GM18511 (cell line): ENCODE measurements at regions not wholly inside any gene's neighbourhood (a gene's known extent, or its start where the extent isn't known, plus 50 kb on each side); places are given as distances from the start of the nearest gene placed in this dataset.
"Not testable (repeated sequence)": the region's sequence is repeated elsewhere in the genome, so short reads cannot be mapped to it uniquely, and the experiment has no call there.

ENCODE experiments used
- ATAC-seq: cut with Tn5 transposase; IDR thresholded peaks from one replicate; pipeline ENCODE4 v1.9.1; 2021; ENCODE audit warnings: mild to moderate bottlenecking, moderate library complexity; ENCODE audit not compliant: unreplicated experiment

DNA sequence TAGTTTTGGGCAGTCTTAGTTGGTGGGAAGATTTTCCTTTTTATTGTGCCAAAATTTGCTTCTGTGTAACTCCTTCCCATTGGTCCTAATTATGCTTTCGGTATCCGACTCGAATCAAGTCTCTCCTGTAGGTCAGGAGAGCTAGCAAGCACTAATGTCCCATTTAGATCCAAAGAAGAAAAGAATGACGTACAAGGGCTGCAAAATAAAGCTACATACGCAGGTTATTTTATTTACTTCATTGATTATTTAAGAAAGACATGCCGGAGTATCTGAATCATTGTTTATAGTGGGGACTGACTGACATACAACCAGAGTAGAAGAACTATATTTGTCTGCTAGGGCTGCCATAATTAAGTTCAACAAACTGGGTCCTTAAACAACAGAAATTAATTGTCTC is 648.5 kb downstream of the CPS1 start:
- ATAC-seq, result no peak

- ATAC-seq, result no peak
Observed at GRCh38 chr2:211205358-211205757, 649.0 kb downstream of the CPS1 start.

- ATAC-seq, result no peak
Observed at GRCh38 chr2:211205836-211206235, 649.4 kb downstream of the CPS1 start.

GRCh38 chr2:211216221-211216620 is 659.8 kb downstream of the CPS1 start:
- ATAC-seq, result no peak

GRCh38 chr2:211219548-211219947 is 663.1 kb downstream of the CPS1 start:
- ATAC-seq, result not testable (repeated sequence)

DNA sequence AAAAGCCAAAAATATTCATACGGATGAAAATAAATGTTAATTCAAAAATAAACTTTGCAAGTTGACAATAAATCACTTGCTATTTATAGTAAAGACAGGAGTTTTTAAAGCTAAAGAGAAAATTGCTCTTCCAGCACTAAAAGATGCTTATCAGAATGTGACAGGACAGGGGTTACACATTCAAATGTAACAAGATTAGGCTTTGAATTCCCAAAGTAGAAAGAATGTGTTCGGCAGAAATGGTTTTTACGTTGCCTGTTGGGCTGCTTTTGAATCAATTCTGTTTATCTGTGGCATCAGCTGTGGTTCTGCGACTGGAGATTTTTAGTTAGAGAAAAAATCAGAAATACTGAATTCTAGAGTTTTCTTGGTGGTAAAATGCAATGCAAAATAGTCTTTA is 669.4 kb downstream of the CPS1 start:
- no peak for ATAC-seq

DNA sequence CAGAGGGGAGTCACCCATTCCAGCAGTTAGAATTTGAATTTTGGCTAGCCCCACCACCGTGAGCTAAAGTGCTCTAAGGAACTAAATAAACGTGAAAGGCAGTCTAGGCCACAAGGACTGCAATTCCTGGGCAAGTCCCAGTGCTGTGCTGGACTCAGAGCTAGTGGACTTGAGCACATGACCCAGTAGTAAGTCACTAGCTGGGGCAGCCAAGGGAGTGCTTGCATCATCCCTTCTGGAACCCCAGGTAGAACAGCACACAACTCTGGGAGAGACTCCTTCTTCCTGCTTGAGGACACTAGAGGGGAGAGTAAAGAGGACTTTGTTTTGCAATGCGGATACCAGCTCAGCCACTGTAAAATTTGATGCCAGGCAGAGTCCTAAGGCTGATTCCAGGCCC is 672.2 kb downstream of the CPS1 start:
- no peak for ATAC-seq

DNA sequence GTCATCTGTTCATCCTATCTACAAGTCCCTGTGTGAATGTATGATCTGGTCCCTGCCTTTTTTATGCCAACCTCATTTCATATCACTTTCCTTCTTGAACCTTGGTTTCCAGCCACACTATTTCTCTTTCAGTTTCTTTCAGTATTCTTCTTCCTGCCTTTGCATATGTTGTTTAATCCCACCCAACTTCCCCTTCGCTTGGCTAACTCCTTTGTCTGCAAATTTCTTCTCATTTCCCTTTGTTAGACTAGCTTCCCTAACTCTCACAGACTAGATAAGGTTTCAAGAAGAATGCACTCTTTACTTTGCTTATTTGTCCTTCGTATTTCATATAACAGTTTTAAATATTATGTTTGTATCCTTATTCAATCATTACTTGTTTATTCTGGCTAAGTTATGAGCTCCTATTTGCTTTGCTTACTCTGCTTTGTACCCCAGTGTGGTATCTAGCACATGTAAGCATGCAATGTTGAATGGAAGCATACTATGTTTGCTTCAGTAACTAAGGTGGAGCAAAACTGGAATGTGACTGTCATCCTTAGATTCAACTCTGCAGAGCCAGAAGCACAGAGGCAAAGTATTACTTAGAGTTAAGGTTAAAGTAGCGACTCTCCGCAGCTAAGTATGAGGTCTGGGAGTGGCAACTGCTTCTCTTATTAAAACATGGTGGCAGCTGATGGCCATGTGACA is 681.3 kb downstream of the CPS1 start:
- ATAC-seq, result no peak

DNA sequence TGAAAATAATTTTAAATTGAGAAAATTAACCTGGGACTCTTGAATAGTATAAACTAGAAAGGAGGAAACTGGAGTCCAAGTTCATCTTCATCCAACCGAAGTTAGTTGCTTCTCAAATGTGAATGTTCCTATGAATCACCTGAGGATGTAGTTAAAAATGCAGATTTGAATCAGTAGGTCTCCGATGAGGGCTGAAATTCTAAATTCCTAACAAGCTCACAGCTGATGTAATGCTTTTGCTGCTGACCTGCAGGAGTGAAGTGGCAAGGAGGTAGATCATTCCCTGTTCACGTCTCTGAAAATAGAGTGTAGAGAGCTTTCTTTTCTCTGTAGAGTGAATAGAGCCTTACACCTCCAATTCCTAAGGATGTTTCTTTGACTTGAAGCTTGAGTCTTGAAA is 685.5 kb downstream of the CPS1 start:
- no peak for ATAC-seq

- no peak for ATAC-seq
Observed at GRCh38 chr2:211247751-211248150, 691.4 kb downstream of the CPS1 start.

- ATAC-seq, result no peak
Observed at GRCh38 chr2:211248841-211249240, 692.4 kb downstream of the CPS1 start.

- ATAC-seq, result no peak
Observed at GRCh38 chr2:211251016-211251415, 694.6 kb downstream of the CPS1 start.

GRCh38 chr2:211258646-211259335 is 702.4 kb downstream of the CPS1 start:
- no peak for ATAC-seq

- ATAC-seq, result no peak
Observed at GRCh38 chr2:211259831-211260476, 703.6 kb downstream of the CPS1 start.

DNA sequence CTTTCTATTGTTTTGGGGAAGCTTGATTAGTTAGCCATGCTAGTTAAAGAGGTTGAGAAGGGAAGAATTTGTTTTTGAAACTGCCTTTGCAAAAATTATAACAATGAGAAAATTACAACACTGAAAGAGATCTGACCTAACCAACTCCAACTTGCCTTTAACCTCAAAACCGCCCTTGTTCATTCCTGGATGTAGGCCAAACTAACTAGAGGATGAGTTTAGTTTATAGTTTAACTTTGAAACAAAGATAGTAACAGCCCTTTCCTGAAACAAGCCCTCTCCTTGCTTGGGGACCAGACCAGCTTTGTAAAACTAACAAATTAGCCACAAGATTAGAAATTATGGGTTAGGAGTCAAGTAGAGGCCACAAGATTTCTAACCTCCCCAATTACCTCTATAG is 713.9 kb downstream of the CPS1 start:
- no peak for ATAC-seq

DNA sequence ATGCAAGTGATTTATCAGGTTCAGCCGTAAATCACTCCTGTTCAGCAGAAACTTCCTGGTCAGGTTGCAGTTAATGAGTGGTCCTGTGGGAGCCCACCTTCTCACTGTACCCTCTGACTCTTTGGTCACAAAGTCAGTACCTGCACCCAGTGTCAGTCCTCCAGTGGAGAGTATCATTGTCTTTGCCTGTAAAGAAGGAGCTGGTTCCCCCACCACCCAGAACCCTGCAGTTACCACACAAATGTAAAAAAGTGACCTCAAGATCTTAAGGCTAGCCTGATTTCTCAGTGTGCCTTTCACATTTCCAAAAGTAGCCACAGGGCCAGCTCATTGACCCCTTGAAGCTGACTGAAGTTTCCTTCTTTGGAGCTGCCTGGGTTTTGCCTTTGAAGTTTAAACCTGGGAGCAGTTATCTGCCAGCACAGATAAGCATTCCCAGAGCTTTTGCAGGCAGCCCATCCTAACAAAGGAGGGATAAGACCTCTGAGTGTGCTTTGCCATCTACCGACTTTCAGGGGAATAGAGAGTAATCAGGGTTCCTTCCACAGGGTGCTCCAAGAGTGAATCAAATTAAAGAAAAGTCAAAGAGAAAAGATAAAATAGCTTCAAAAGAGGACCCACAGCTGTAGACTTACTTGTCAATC is 725.2 kb downstream of the CPS1 start:
- ATAC-seq, result no peak

DNA sequence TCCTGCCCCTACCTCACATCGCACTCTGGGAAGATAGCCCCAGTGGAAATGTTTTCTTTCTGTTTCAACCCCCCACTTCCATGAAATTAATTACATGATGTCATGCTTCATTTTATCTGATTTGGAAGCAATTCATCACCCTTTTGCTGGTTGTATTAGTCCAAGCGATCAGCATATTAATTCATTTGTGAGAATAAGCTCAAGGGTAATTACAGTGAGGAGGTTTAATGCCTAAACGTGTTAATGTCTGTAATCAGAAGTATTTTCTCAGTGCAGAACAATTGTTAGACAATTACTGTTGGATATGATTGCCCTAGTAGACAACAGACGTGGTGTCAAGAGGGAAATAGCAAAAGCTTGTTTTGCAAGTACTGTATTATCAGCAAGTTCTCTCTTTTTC is 746.3 kb downstream of the CPS1 start:
- ATAC-seq, result no peak

DNA sequence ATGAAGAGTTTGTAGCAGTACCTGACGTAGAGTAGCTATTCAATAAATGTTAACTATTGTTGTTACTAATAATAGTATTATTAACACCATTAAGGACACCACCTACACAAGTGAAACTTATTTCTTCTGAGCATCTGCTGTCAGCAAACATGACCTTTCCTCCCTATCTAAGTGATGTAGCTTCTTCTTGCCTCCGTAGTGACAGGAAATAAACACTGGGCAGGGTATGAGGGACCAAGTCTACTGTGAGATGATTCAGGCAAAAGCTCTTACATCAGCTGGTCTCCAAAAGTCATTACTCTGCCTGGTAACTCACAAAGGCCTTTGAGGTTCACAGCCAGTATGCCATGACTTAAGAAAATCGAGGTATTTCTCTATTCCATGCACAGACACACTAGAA is 750.5 kb downstream of the CPS1 start:
- peak; percentile 52 for ATAC-seq
